Lower lobe of right lung (tissue), 2 donors: ENCODE measurements at regions not wholly inside any gene's neighbourhood (a gene's known extent, or its start where the extent isn't known, plus 50 kb on each side); places are given as distances from the start of the nearest gene placed in this dataset.

Source experiments
- ATAC-seq, 2 donors: fragments of 200-7000 bp; cut with Tn5 transposase; one replicate each; pipeline ENCODE4 v1.9.1; 2020 to 2022; ENCODE audit warnings: mild to moderate bottlenecking in 2 of 2, moderate library complexity in 2 of 2
- DNase-seq: peaks from one replicate; pipeline ENCODE4 v3.0.0-alpha.2; 2020
- H3K27ac ChIP-seq: fragments of 200-600 bp; one replicate; pipeline ENCODE4 v1.8.0; 2022
- H3K27me3 ChIP-seq: fragments of 200-600 bp; one replicate; pipeline ENCODE4 v1.8.0; 2022; ENCODE audit warnings: low read depth
- H3K36me3 ChIP-seq: fragments of 200-600 bp; one replicate; pipeline ENCODE4 v1.8.0; 2022; ENCODE audit warnings: mild to moderate bottlenecking
- H3K4me1 ChIP-seq: fragments of 200-600 bp; one replicate; pipeline ENCODE4 v1.8.0; 2022
- H3K4me3 ChIP-seq: fragments of 200-600 bp; one replicate; pipeline ENCODE4 v1.8.0; 2022; ENCODE audit warnings: mild to moderate bottlenecking
- H3K9me3 ChIP-seq: fragments of 200-600 bp; one replicate; pipeline ENCODE4 v1.8.0; 2022
- CTCF ChIP-seq: fragments of 200-600 bp; IDR thresholded peaks from one replicate; pipeline ENCODE4 v1.8.0; 2022; ENCODE audit warnings: antibody characterized with exemption, mild to moderate bottlenecking
- intact Hi-C: fragments of 100-400 bp; cut with DNase I; formaldehyde crosslinking; loops from one replicate; pipeline ENCODE4 v1.11.0; 2022
- donor health status: DM: no; HTN: yes; CAD: no; lungs with severe emphysema.

GRCh38 chrX:117301086-117301485 is 815.5 kb downstream of the KLHL13 start:
- no peaks in the 10 kb centered on the region for H3K4me1 ChIP-seq
- no peaks in the 10 kb centered on the region for H3K9me3 ChIP-seq
- intact Hi-C loops, result no loop called here
- H3K4me3 ChIP-seq, result no peak overlapping the region
- no peaks in the 10 kb centered on the region for H3K27me3 ChIP-seq
- DNase-seq (no peak), ATAC-seq (no peak)
- H3K36me3 ChIP-seq, result no peaks in the 10 kb centered on the region
- H3K27ac ChIP-seq, result no peak overlapping the region
- no peak for TF ChIP-seq CTCF

GRCh38 chrX:117291760-117292159 is 824.9 kb downstream of the KLHL13 start:
- Histone ChIP-seq H3K4me1 (no peaks in the 10 kb centered on the region), H3K36me3 (no peaks in the 10 kb centered on the region), H3K4me3 (no peak overlapping the region), H3K9me3 (no peaks in the 10 kb centered on the region), H3K27me3 (no peaks in the 10 kb centered on the region), H3K27ac (no peak overlapping the region)
- no peak for TF ChIP-seq CTCF
- DNase-seq (no peak), ATAC-seq (no peak)
- intact Hi-C loops, result no loop called here

GRCh38 chrX:117274965-117275364 is 812.2 kb upstream of the CT83 start:
- no peaks in the 10 kb centered on the region for H3K36me3 ChIP-seq
- no peaks in the 10 kb centered on the region for H3K27me3 ChIP-seq
- DNase-seq, result no peak
- H3K4me1 ChIP-seq, result no peaks in the 10 kb centered on the region
- H3K9me3 ChIP-seq, result no peaks in the 10 kb centered on the region
- no peak overlapping the region for H3K27ac ChIP-seq
- ATAC-seq, result no peak
- intact Hi-C loops, result no loop called here
- H3K4me3 ChIP-seq, result no peak overlapping the region
- TF ChIP-seq CTCF, result no peak
